GM23248 (cell line): ENCODE measurements at regions not wholly inside any gene's neighbourhood (a gene's known extent, or its start where the extent isn't known, plus 50 kb on each side); places are given as distances from the start of the nearest gene placed in this dataset.

Source experiments
- EZH2 ChIP-seq: fragments of 200-600 bp; sonication (generic); IDR thresholded peaks from 2 replicates; pipeline ENCODE4 v1.6.1; 2018; ENCODE audit warnings: antibody characterized with exemption, mild to moderate bottlenecking; ENCODE audit not compliant: insufficient read depth, poor library complexity, severe bottlenecking
- EZH2phosphoT487 ChIP-seq: fragments of 200-600 bp; sonication (generic); IDR thresholded peaks from 2 replicates; pipeline ENCODE4 v1.6.1; 2018; ENCODE audit warnings: antibody characterized with exemption, moderate library complexity, mild to moderate bottlenecking, low read depth; ENCODE audit not compliant: insufficient read depth

DNA sequence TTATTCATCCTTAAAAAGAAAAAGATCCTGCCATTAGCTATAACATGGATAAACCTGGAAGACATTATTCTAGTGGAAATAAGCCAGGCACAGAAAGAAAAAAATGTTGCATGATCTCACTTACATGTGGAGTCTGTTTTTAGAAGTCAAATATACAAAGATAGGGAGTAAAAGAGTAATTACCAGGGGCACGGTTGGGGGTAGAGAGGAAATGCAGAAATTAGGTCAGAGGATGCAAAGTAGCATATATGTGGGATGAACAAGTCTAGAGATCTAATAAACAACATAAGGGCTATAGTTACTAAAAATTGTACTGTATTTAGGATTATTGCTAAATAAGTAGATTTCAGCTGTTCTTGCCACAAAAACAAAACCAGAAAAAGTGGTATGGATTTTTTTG, 61.4 kb upstream of the CD53 start:
- TF ChIP-seq EZH2, result no peak
- no peak for TF ChIP-seq EZH2phosphoT487
